ENCODE measurements at regions not wholly inside any gene's neighbourhood (a gene's known extent, or its start where the extent isn't known, plus 50 kb on each side); places are given as distances from the start of the nearest gene placed in this dataset.
"Not testable (repeated sequence)": the region's sequence is repeated elsewhere in the genome, so short reads cannot be mapped to it uniquely, and the experiment has no call there.

- no peak for DNase-seq
These were observed 146.0 kb upstream of the KLF12 start for GRCh38 chr13:74280093-74280794.

DNA sequence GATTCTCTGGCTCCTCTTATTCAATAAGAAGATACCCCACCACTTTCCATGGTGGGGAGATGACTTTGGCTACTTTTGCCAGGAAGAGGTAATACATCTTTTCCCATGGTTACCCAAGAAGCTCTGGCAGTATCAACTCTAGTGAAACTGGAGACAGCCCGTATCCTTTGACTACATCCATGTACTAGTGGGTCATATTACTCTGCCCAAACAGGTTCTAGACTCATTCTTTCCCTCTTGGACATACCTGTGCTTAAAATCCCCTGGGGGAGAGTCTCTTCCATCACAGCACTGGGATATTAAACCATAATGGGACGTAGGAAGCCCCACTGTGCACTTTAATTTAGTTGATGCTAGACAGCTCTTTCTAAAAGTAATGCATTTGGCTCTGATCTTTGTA lies 144.7 kb upstream of the KLF12 start:
- DNase-seq, result no peak

DNA sequence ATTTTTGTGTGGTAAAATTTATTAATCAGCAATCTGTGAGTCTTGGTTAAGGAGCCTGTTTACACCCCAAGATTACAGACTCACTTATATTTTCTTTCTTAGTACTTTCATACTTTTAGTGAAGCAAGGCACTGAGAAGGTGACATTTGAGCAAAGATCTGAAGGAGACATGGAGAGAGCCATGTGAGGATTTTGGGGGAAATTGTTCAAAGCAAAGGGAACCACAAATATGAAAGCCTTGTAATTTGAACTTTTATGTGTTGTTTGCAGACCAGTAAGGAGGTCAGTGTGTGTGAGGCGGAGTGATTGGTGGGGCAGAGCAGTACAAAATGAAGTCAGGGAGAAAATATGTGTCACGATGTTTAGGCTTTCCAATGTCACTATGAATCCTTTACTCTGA lies 140.7 kb upstream of the KLF12 start:
- DNase-seq, result no peak

DNA sequence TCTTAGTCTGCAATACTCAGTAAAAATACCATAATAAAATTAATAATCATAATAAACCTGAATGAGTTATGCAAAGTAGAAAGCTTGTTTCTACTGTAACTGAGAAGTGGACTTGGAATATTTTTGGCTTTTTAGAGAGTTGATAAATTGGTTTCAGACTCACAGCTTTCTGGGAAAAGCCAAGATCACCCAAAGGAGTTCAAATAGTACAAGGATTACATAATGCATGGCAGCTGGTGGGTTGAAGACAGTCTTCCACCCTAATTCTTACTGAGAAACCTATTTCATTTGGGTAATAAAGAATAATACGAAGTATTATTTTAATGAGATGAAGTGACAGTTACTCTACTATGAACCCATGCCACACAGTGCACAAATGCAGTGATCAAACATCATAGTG lies 139.4 kb upstream of the KLF12 start:
- peak; percentile 18 for DNase-seq

DNA sequence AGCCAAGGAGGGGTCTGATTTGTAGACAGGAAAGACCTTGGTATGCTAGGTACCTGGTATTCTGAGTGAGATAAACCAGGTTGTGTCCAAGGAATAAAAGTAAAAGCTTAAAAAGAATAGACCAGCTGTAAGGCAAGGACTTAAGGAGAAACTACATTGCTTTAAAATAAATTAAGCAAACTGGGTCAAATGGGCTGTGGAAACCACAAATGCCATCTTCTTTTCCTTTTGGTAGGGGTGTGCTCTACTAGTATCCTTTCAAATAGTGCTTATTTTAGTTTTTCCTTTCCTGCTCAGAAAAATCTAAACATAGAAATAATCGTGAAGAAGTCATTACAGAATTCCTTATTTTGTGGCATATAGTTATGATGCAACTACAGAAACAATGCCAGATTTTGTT lies 138.6 kb upstream of the KLF12 start:
- no peak for DNase-seq

DNA sequence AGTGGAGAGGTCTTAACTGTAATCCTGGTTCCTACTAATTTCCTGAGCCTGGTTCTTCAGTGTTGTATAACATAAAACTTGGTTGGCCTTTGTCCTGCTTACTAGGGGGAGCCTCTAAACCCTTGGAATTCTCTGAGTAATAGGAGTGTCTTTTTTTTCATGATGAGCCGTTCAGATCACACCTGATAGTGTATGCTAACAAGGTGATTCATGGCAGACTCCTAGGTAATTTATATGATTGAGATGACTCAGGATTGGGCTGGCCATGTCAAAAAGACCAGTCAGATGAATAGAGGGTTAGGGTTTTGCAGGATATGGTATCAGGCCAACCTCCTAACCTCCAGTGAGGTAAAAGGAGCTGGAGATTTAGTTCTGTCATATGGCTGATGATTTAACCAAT lies 135.8 kb upstream of the KLF12 start:
- DNase-seq, result no peak

DNA sequence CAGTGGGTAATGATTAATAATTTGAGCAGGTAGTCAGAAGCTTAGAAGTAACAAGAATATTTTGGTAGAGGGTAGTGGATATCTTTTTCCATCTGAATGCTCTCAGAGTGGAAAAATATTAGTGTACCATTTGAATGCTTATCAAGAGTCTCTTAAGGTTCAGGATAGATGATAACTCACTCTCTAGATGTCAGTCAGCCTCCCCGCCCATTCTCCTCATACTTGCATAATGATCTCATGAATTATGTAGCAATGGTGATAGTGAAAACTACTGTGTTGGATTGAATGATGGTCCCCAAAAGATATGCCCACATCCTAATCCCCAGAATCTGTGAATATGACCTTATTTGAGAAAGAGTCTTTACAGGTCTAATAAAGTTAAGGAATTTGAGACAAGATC lies 132.7 kb upstream of the KLF12 start:
- DNase-seq, result no peak

GRCh38 chr13:74266309-74266708 lies 132.1 kb upstream of the KLF12 start:
- no peak for DNase-seq

DNA sequence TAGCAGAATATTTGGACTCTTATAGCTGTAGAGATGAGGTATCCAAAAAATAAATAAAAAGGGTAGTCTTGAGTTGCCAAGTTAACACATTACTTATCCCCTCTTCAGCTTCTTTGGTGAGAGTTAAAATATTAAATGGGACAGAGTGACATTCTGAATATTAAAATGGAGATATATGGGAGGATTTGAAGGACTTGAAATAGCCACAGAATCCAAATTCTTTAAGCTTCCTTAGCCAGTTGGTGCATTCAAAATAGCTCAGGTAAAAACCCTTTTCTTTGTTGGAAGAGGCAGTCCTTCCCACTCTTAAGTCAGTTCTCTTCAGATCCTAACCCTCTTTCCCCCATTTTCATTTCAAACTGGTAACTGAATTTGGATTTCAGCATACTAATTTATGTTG lies 130.1 kb upstream of the KLF12 start:
- no peak for DNase-seq

DNA sequence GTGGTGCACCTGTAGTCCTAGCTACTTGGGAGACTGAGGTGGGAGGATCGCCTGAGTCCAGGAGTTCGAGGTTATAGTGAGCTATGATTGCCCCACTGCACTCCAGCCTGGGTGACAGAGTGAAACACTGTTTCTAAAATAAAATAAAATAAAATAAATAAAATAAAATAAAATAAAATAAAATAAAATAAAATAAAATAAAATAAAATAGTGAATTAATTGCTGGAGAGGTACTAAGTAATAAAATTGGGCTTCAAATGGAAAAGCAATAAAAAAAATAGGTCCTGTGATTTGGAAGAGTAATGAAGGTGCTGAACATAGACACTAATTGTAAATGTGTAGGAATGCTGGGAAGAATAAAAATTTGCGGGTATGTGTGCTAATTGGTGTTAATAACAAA lies 126.2 kb upstream of the KLF12 start:
- not testable (repeated sequence) for DNase-seq

- DNase-seq, result no peak
These were observed 125.4 kb upstream of the KLF12 start for GRCh38 chr13:74259641-74260040.

GRCh38 chr13:74258961-74259360 lies 124.8 kb upstream of the KLF12 start:
- no peak for DNase-seq

- DNase-seq, result no peak
These were observed 122.8 kb upstream of the KLF12 start for GRCh38 chr13:74256969-74257368.

DNA sequence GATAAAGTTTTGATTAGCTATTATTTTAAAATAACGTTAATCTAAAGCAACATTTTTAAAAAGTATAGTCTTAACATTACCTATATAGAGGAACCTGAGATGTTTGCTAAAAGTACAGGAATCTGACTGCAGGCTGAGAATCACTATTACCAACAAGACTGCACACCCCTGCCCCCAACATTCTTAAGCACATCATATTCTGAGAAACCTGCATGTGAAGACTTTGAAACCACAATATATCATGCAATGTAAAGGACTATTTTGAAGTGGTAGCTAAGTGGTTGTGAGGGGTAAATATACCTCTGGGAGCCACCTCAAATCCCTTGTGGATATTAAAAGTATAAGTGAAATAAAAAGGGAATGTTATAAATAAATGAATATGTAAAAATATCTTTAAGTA lies 119.0 kb upstream of the KLF12 start:
- no peak for DNase-seq

DNA sequence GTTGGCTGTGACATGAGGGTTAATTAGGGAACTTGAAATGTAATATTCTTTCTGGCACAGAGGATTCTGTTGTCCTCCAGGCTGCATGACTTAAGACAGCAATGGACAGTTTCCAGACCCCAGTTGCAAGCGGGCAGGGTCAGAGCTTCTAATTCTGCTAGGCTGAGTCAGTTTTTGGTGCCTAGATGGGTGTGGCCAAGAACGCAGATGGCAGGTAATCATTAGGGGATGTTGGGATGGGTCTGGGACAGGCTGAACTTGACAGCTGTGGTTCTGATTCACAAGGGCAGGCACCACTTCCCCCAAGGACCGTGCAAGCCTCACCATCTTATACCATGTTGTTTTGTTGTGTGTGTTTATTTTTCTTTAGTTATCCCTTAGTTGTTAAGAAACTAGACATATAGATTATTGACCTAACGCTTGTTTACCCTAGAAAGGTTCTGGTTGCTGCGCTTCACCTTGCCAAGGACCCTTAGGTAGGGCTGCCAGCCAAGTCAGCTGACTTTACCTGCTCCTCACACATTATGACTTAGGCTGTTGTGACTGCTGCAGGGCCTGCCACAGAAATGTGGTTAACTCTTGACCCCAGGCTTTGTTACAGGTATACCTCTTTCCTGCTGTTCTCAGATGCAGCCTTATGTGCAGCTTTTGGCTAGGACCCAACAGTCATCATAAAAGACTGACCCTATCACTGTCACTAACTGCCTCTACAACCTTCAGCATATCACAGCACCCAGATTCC lies 117.7 kb upstream of the KLF12 start:
- DNase-seq, result peak; percentile 10

GRCh38 chr13:74250738-74251190 lies 116.6 kb upstream of the KLF12 start:
- DNase-seq, result no peak

DNA sequence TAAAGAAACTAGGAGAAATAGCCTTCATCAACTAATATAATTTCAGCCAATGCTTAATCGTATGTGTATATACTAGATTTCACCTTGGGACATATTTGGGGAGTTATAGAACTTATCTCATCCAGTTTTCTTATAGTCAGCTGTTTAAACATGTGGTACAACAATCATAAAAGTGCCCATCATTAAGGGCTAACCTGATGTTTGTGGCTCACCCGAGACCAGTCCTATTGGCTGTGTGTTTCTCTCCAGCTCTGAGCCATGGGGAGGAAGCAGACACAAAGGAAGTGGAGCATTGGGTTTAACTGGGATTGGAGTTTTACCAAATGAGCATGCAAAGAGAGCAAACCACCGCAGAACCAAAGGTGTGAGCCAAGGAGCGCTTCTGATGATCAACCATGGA lies 114.3 kb upstream of the KLF12 start:
- DNase-seq, result no peak

DNA sequence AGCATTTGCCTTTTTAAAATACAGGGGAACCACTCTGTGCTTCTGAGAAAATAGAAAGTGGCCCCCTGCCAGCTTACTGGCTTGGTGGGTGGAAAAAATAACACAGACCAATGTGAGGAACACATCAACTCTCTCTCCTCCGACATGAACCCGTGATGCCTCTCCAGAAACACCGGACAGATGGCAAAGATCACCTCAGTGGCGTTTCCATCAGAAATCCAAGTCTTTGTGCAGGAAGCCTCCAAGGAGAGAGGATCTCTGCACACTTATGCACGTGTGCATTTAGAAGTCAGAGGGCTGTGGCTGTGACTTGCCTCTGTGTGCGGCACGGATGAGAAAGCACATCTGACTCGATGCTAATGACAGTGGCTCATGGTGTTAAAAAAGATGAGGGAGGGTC lies 112.3 kb upstream of the KLF12 start:
- DNase-seq, result peak; percentile 65

DNA sequence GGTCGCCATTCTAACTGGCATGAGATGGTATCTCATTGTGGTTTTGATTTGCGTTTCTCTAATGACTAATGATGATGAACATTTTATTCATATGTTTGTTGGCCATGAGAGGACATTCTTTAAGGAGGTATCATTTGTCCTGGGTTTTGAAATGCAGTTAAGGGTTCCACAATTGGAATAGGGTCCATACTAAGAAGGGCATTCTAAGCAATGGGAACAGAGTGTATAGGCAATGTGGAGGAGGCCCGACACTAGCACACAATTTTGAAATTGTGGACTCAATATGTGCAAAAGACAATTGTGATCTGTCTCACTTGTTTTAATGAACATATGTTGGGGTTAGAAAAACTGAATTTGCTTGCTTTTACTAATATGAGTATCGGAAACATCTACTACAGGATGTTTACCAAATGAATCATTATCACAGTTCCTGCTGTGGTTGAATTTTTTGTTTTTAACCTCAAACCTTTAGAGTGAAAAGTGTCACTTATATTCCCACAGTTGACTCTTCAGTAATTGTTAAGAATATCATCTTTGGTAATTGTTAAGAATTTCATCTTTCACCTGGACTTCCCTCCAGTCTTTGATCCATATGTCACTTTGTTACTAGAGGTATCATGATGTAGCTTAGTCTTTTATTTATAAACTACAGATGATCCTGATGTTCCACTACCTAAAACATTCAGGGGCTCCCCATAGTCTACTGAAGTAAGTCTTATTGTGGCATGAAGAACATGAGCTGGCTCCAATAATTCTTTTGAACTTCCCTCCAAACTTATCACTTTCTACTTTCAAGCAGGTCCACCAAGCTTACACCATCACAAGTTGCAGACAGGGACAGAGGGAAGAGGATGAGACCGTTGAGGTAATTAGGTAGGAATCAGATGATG lies 109.7 kb upstream of the KLF12 start:
- no peak for DNase-seq

DNA sequence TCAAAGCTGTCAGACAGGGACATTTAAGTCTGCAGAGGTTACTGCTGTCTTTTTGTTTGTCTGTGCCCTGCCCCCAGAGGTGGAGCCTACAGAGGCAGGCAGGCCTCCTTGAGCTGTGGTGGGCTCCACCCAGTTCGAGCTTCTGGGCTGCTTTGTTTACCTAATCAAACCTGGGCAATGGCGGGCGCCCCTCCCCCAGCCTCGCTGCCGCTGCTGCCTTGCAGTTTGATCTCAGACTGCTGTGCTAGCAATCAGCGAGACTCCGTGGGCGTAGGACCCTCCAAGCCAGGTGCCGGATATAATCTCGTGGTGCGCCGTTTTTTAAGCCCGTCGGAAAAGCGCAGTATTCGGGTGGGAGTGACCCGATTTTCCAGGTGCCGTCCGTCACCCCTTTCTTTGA lies 107.1 kb upstream of the KLF12 start:
- DNase-seq, result not testable (repeated sequence)

DNA sequence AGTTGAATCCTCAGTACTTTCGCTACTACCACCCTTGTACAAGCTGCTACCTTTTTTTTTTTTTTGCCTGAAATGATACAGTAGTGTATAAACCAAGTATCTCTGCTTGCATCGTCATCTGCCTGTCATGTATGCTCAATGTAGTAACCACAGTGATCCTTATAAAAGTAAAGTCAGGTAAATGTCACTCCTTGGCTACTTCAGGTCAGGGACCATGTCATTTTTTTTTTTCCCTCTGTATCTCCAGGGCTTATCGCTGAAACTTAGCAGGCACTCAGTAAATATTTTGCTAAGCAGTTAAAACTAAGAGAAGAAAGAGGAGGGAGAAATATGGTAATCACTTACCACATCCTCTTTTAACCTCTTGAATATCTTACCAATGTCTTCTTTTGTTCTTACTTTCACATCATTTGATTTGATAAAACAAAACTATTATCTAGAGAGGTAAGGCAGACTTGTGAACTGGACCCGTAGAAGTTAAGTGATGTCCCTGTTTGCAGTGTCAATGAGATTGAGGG lies 96.8 kb upstream of the KLF12 start:
- DNase-seq, result no peak

DNA sequence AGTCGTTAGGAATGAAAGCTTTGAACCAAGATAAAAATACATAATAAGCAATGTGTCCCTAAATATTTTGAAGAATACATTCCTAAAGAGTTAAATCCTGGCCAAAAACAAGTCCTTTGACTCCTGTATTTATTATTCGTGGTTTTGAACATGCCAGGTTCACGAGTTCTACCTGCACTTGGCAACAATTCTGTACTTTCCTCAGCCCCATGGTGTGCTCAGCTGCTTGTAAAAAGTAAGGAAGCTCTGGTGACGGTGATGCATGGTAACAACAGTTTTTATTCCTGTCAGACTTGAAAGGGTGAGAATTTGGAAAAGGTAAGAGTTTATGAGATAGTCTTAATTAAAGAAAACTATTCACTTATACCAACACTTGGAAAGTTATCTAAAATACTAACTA lies 95.0 kb upstream of the KLF12 start:
- DNase-seq, result no peak

Measured in tongue (tissue), 1 donor.